ENCODE measurements at regions not wholly inside any gene's neighbourhood (a gene's known extent, or its start where the extent isn't known, plus 50 kb on each side); places are given as distances from the start of the nearest gene placed in this dataset.
A peak's percentile ranks its signal among the peaks of the same experiment; 100 is the strongest.
"Not testable (repeated sequence)": the region's sequence is repeated elsewhere in the genome, so short reads cannot be mapped to it uniquely, and the experiment has no call there.

GRCh38 chr2:199216253-199216652 lies 241.5 kb downstream of the SATB2 start:
- DNase-seq (ENCODE audit: low read depth) = no peak

GRCh38 chr2:199207011-199207410 lies 250.7 kb downstream of the SATB2 start:
- no peak for DNase-seq (ENCODE audit: low read depth)

- no peak for DNase-seq (ENCODE audit: low read depth)
Measured at GRCh38 chr2:199206536-199206935, 251.2 kb downstream of the SATB2 start.

GRCh38 chr2:199202964-199203363 lies 254.8 kb downstream of the SATB2 start:
- DNase-seq (ENCODE audit: low read depth) = no peak

GRCh38 chr2:199201539-199201938 lies 256.2 kb downstream of the SATB2 start:
- no peak for DNase-seq (ENCODE audit: low read depth)

- no peak for DNase-seq (ENCODE audit: low read depth)
Measured at GRCh38 chr2:199199797-199200196, 257.9 kb downstream of the SATB2 start.

GRCh38 chr2:199197448-199197847 lies 260.3 kb downstream of the SATB2 start:
- DNase-seq (ENCODE audit: low read depth) = peak; percentile 60

- DNase-seq (ENCODE audit: low read depth) = no peak
Measured at GRCh38 chr2:199196686-199197085, 261.1 kb downstream of the SATB2 start.

GRCh38 chr2:199195927-199196502 lies 261.7 kb downstream of the SATB2 start:
- no peak for DNase-seq (ENCODE audit: low read depth)

GRCh38 chr2:199191461-199191860 lies 266.3 kb downstream of the SATB2 start:
- no peak for DNase-seq (ENCODE audit: low read depth)

- no peak for DNase-seq (ENCODE audit: low read depth)
Measured at GRCh38 chr2:199189229-199189628, 268.5 kb downstream of the SATB2 start.

- no peak for DNase-seq (ENCODE audit: low read depth)
Measured at GRCh38 chr2:199186301-199186751, 271.4 kb downstream of the SATB2 start.

GRCh38 chr2:199185174-199185573 lies 272.6 kb downstream of the SATB2 start:
- not testable (repeated sequence) for DNase-seq (ENCODE audit: low read depth)

GRCh38 chr2:199163613-199164458 lies 293.9 kb downstream of the SATB2 start:
- no peak for DNase-seq (ENCODE audit: low read depth)

- peak; percentile 74 for DNase-seq (ENCODE audit: low read depth)
Measured at GRCh38 chr2:199160677-199161465, 296.9 kb downstream of the SATB2 start.

- DNase-seq (ENCODE audit: low read depth) = no peak
Measured at GRCh38 chr2:199160081-199160480, 297.7 kb downstream of the SATB2 start.

- peak; percentile 12 for DNase-seq (ENCODE audit: low read depth)
Measured at GRCh38 chr2:199148076-199148845, 309.5 kb downstream of the SATB2 start.

- DNase-seq (ENCODE audit: low read depth) = no peak
Measured at GRCh38 chr2:199147216-199147615, 310.5 kb downstream of the SATB2 start.

GRCh38 chr2:199144546-199144945 lies 313.2 kb downstream of the SATB2 start:
- DNase-seq (ENCODE audit: low read depth) = no peak

- peak; percentile 6 for DNase-seq (ENCODE audit: low read depth)
Measured at GRCh38 chr2:199144036-199144435, 313.7 kb downstream of the SATB2 start.

- peak; percentile 78 for DNase-seq (ENCODE audit: low read depth)
Measured at GRCh38 chr2:199136681-199137080, 321.1 kb downstream of the SATB2 start.
